Colonic mucosa (tissue), 4 donors: ENCODE measurements at regions not wholly inside any gene's neighbourhood (a gene's known extent, or its start where the extent isn't known, plus 50 kb on each side); places are given as distances from the start of the nearest gene placed in this dataset.
"Not testable (repeated sequence)": the region's sequence is repeated elsewhere in the genome, so short reads cannot be mapped to it uniquely, and the experiment has no call there.

Experiments used
- DNase-seq: peaks from one replicate; pipeline ENCODE4 v3.0.0-alpha.2; 2020
- H3K27ac ChIP-seq: fragments of 200-600 bp; one replicate; pipeline ENCODE4 v1.8.0; 2021
- H3K27me3 ChIP-seq: fragments of 200-600 bp; one replicate; pipeline ENCODE4 v1.8.0; 2021
- H3K36me3 ChIP-seq: fragments of 200-600 bp; one replicate; pipeline ENCODE4 v1.8.0; 2021
- H3K4me1 ChIP-seq: fragments of 200-600 bp; one replicate; pipeline ENCODE4 v1.8.0; 2021; ENCODE audit warnings: mild to moderate bottlenecking
- H3K4me3 ChIP-seq: fragments of 200-600 bp; one replicate; pipeline ENCODE4 v1.8.0; 2021
- H3K9ac ChIP-seq, 2 donors: one replicate each; pipeline ENCODE4 v1.7.0; 2013; ENCODE audit warnings: control low read depth in 2 of 2, low read depth in 2 of 2, low read length in 2 of 2
- H3K9me3 ChIP-seq: fragments of 200-600 bp; one replicate; pipeline ENCODE4 v1.8.0; 2021
- CTCF ChIP-seq: fragments of 200-600 bp; IDR thresholded peaks from one replicate; pipeline ENCODE4 v1.8.0; 2022; ENCODE audit warnings: antibody characterized with exemption, mild to moderate bottlenecking
- intact Hi-C: fragments of 100-400 bp; cut with DNase I; formaldehyde crosslinking; loops from one replicate; pipeline ENCODE4 v1.14.1; 2022
- donor health status: healthy.
- donor health status: DM: no; HTN: no; CAD: no.
- donor health status: DM: no; HTN: no; CAD: no.

GRCh38 chr3:147157631-147158030, 248.7 kb downstream of the ZIC4 start:
- Histone ChIP-seq H3K9ac (no peak overlapping the region), H3K4me3 (no peak overlapping the region), H3K27me3 (no peaks in the 10 kb centered on the region), H3K27ac (no peak overlapping the region), H3K36me3 (no peaks in the 10 kb centered on the region), H3K9me3 (no peaks in the 10 kb centered on the region), H3K4me1 (no peaks in the 10 kb centered on the region)
- intact Hi-C loops: no loop called here
- TF ChIP-seq CTCF: no peak
- no peak for DNase-seq

- not testable (repeated sequence) for H3K27me3 ChIP-seq, H3K4me1 ChIP-seq, DNase-seq
Measured at GRCh38 chr3:147154988-147155387, 251.4 kb downstream of the ZIC4 start.

GRCh38 chr3:147153830-147154539, 252.4 kb downstream of the ZIC4 start:
- Histone ChIP-seq H3K9ac (no peak overlapping the region), H3K36me3 (no peaks in the 10 kb centered on the region), H3K4me1 (no peaks in the 10 kb centered on the region), H3K4me3 (no peak overlapping the region), H3K27ac (no peak overlapping the region), H3K27me3 (no peaks in the 10 kb centered on the region), H3K9me3 (no peaks in the 10 kb centered on the region)
- no peak for DNase-seq
- intact Hi-C loops: no loop called here
- no peak for TF ChIP-seq CTCF

More at GRCh38 chr3:147154988-147155387, 251.4 kb downstream of the ZIC4 start:
- H3K9ac ChIP-seq, H3K36me3 ChIP-seq, H3K4me3 ChIP-seq, H3K9me3 ChIP-seq, H3K27ac ChIP-seq, intact Hi-C loops: not testable (repeated sequence)

- no peaks in the 10 kb centered on the region for H3K4me1 ChIP-seq
- no peaks in the 10 kb centered on the region for H3K9me3 ChIP-seq
- H3K4me3 ChIP-seq: no peak overlapping the region
- H3K27me3 ChIP-seq: no peaks in the 10 kb centered on the region
- no peaks in the 10 kb centered on the region for H3K36me3 ChIP-seq
- no peak for TF ChIP-seq CTCF
- H3K9ac ChIP-seq: no peak overlapping the region
- intact Hi-C loops: no loop called here
- H3K27ac ChIP-seq: no peak overlapping the region
- DNase-seq: no peak
Measured at GRCh38 chr3:147152476-147152875, 253.9 kb downstream of the ZIC4 start.

GRCh38 chr3:147141516-147142288, 264.6 kb downstream of the ZIC4 start:
- no peak overlapping the region for H3K9ac ChIP-seq
- H3K4me3 ChIP-seq: no peak overlapping the region
- no peaks in the 10 kb centered on the region for H3K4me1 ChIP-seq
- H3K27me3 ChIP-seq: no peaks in the 10 kb centered on the region
- DNase-seq: no peak
- intact Hi-C loops: no loop called here
- no peaks in the 10 kb centered on the region for H3K9me3 ChIP-seq
- H3K27ac ChIP-seq: no peak overlapping the region
- TF ChIP-seq CTCF: no peak
- H3K36me3 ChIP-seq: no peaks in the 10 kb centered on the region

GRCh38 chr3:147139341-147139740, 267.0 kb downstream of the ZIC4 start:
- intact Hi-C loops: no loop called here
- no peak for TF ChIP-seq CTCF
- no peaks in the 10 kb centered on the region for H3K9me3 ChIP-seq
- H3K4me1 ChIP-seq: no peaks in the 10 kb centered on the region
- H3K9ac ChIP-seq: no peak overlapping the region
- H3K27me3 ChIP-seq: no peaks in the 10 kb centered on the region
- H3K27ac ChIP-seq: no peak overlapping the region
- H3K36me3 ChIP-seq: no peaks in the 10 kb centered on the region
- H3K4me3 ChIP-seq: no peak overlapping the region
- DNase-seq: no peak
